Osteocyte (in vitro differentiated cells): ENCODE measurements at regions not wholly inside any gene's neighbourhood (a gene's known extent, or its start where the extent isn't known, plus 50 kb on each side); places are given as distances from the start of the nearest gene placed in this dataset.

Source experiments
- DNase-seq: peaks from one replicate; pipeline ENCODE4 v3.0.0; 2021; ENCODE audit warnings: mixed read lengths; ENCODE audit not compliant: unreplicated experiment; ENCODE audit errors: extremely low spot score
- H3K27ac Mint-ChIP-seq: one replicate; pipeline ENCODE4 v1.8.0; 2021; ENCODE audit warnings: mild to moderate bottlenecking, mixed read lengths; ENCODE audit not compliant: unreplicated experiment
- H3K27me3 Mint-ChIP-seq: one replicate; pipeline ENCODE4 v1.8.0; 2021; ENCODE audit warnings: mixed read lengths; ENCODE audit not compliant: unreplicated experiment
- H3K36me3 Mint-ChIP-seq: one replicate; pipeline ENCODE4 v1.8.0; 2021; ENCODE audit warnings: mixed read lengths; ENCODE audit not compliant: unreplicated experiment
- H3K4me1 Mint-ChIP-seq: one replicate; pipeline ENCODE4 v1.8.0; 2021; ENCODE audit warnings: mixed read lengths; ENCODE audit not compliant: unreplicated experiment
- H3K4me3 Mint-ChIP-seq: one replicate; pipeline ENCODE4 v1.8.0; 2021; ENCODE audit warnings: mild to moderate bottlenecking, moderate library complexity, mixed read lengths; ENCODE audit not compliant: unreplicated experiment
- H3K9me3 Mint-ChIP-seq: one replicate; pipeline ENCODE4 v1.8.0; 2021; ENCODE audit warnings: mixed read lengths; ENCODE audit not compliant: unreplicated experiment
- TF ChIP-seq, protein P1 (sequence below): fragments of 200-600 bp; sonication (generic); IDR thresholded peaks from 2 replicates; pipeline ENCODE4 v1.5.0; 2021; ENCODE audit warnings: antibody characterized with exemption, mild to moderate bottlenecking, moderate library complexity

DNA sequence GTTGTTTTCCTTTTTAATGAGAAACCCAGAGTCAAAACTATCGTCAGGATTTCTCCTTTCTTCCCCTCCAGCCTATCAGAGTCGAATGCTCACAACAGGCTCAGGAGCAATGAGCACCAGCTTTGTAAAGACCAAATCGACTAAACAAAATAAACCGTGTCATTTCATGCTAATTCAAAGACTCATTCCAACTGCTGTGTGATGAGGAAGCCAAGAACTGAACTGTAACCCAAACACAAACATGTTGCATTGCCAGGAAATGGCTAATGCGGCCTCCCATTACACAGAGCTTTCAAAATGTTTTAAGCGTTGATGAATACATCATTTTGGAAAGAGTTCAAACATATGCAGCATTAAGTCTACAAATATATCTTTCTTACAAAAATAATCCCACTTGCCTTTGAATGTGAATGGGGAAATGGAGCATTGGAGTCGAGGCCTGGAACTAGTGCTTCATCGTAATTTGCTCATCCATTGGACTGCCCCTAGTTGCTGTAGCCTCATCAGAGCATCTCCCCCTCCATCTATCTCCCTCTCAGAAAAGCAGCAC is 349.5 kb downstream of the GXYLT1 start:
- no peak overlapping the region for H3K27ac Mint-ChIP-seq
- H3K9me3 Mint-ChIP-seq: peaks cover 23% of the 10 kb centered on the region
- no peaks in the 10 kb centered on the region for H3K4me1 Mint-ChIP-seq
- no peak overlapping the region for H3K4me3 Mint-ChIP-seq
- TF ChIP-seq, protein P1, sequence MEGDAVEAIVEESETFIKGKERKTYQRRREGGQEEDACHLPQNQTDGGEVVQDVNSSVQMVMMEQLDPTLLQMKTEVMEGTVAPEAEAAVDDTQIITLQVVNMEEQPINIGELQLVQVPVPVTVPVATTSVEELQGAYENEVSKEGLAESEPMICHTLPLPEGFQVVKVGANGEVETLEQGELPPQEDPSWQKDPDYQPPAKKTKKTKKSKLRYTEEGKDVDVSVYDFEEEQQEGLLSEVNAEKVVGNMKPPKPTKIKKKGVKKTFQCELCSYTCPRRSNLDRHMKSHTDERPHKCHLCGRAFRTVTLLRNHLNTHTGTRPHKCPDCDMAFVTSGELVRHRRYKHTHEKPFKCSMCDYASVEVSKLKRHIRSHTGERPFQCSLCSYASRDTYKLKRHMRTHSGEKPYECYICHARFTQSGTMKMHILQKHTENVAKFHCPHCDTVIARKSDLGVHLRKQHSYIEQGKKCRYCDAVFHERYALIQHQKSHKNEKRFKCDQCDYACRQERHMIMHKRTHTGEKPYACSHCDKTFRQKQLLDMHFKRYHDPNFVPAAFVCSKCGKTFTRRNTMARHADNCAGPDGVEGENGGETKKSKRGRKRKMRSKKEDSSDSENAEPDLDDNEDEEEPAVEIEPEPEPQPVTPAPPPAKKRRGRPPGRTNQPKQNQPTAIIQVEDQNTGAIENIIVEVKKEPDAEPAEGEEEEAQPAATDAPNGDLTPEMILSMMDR: no peak
- no peaks in the 10 kb centered on the region for H3K36me3 Mint-ChIP-seq
- DNase-seq: no peak
- peaks cover 2% of the 10 kb centered on the region for H3K27me3 Mint-ChIP-seq

DNA sequence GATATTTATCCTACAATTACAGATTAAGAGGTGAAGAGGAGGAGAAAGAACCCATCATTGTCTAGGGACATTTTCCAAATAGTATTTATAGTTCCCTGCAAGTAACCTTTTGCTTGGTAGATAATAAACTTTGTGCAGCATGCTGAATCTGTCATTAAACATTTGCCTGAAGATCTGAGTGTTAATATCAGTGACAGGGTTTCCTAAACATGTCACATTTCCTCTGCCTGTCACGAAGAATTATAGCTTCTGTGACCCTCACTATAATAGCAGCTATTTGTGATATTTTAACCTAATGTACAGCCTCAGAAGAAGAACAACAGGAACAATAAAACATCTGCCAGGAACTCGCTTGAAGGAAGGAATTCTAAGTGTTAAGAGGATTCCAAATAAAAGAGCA is 350.3 kb downstream of the GXYLT1 start:
- DNase-seq: no peak
- H3K4me1 Mint-ChIP-seq: no peaks in the 10 kb centered on the region
- no peak overlapping the region for H3K4me3 Mint-ChIP-seq
- peaks cover 23% of the 10 kb centered on the region for H3K9me3 Mint-ChIP-seq
- no peaks in the 10 kb centered on the region for H3K36me3 Mint-ChIP-seq
- H3K27ac Mint-ChIP-seq: no peak overlapping the region
- TF ChIP-seq, protein P1: no peak
- H3K27me3 Mint-ChIP-seq: peaks cover 2% of the 10 kb centered on the region

DNA sequence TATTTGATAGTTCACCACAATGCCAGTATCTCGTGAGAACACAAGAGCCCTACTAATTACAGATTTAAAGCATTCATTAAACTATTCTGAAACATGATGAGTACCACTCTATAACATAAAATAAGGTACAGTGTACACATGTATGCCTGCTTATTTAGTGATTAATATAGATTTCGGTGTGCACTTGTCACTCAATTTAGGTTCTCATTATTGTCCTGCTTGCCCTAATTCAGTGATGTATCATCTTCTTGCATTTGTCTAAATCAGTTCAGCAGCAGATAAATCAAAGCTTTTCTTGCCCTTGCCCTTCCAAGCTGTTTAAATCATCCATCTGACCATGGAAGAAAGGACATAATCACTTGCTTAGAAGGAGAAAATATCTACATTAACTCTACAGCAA is 359.7 kb downstream of the GXYLT1 start:
- Mint-ChIP-seq H3K4me1 (no peaks in the 10 kb centered on the region), H3K36me3 (no peaks in the 10 kb centered on the region), H3K9me3 (no peaks in the 10 kb centered on the region), H3K27me3 (peaks cover 2% of the 10 kb centered on the region), H3K4me3 (no peak overlapping the region), H3K27ac (no peak overlapping the region)
- TF ChIP-seq, protein P1: no peak
- no peak for DNase-seq

DNA sequence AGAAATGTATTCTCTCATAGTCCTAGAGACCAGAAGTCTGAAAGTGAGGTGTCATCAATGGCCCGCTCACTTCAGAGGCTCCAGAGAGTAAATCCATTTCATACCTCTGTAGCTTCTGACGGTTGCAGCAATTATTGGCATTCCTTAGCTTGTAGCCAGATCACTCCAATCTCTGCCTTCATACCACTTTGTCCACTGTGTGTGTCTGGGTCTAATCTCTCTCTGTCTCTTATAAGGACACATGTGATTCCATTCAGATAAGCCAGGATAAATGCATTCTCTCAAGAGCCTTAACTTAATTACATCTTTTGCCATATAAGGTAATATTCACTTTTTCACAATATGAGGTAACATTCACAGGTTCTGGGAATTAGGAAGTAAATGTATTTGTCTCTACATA is 365.7 kb downstream of the GXYLT1 start:
- Mint-ChIP-seq H3K27ac (no peak overlapping the region), H3K4me3 (no peak overlapping the region), H3K9me3 (no peaks in the 10 kb centered on the region), H3K27me3 (peaks cover 2% of the 10 kb centered on the region), H3K36me3 (no peaks in the 10 kb centered on the region), H3K4me1 (no peaks in the 10 kb centered on the region)
- TF ChIP-seq, protein P1: no peak
- no peak for DNase-seq

DNA sequence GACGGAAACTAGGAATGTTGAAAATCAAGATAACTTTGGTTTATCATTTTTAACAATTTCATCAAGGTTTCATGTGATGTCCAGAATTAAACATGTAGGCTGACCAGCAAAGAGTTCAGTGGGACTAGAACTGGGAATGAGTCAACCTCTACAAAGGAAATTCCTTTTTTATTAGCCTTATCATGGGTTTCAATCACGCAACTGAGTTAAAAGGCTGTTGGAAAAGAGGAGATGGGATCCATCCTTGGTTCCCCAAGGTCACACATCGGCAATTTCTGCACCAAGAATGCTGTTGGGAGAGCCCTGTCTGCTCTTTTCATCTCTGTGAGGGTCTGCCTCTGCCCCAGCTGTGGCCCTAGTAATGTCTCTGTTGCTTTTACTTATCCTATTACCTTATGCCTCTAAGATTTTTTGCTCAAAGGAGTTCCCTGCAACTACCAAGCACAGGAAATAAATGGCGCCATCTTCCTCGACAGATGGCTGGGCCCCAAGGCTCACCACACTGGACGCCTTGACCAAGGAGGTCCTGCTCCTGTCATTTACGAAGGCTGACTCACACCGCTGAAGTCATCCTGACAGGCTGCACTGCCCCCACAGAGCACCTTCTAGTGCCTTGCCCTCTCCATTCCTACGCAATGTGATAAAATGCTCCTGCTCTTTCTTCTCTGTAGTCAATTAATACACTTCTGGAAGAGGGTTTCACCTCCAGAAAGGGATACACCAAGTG is 367.4 kb downstream of the GXYLT1 start:
- no peaks in the 10 kb centered on the region for H3K4me1 Mint-ChIP-seq
- no peaks in the 10 kb centered on the region for H3K36me3 Mint-ChIP-seq
- TF ChIP-seq, protein P1: no peak
- peaks cover 2% of the 10 kb centered on the region for H3K27me3 Mint-ChIP-seq
- H3K9me3 Mint-ChIP-seq: no peaks in the 10 kb centered on the region
- H3K27ac Mint-ChIP-seq: no peak overlapping the region
- H3K4me3 Mint-ChIP-seq: no peak overlapping the region
- DNase-seq: no peak
